Transverse colon (tissue), 4 donors: ENCODE measurements at regions not wholly inside any gene's neighbourhood (a gene's known extent, or its start where the extent isn't known, plus 50 kb on each side); places are given as distances from the start of the nearest gene placed in this dataset.

Experiments used
- CTCF ChIP-seq, 5 experiments: fragments of 200-600 bp in 3 of 5; fragments of 450-650 bp in 2 of 5; sonication (generic) in 3 of 5; IDR thresholded peaks; 1 replicate in 2 of 5; 2 replicates in 3 of 5; pipeline ENCODE4 v1.5.1; 2016 to 2017; ENCODE audit warnings: antibody characterized with exemption in 5 of 5, inconsistent platforms in 3 of 5, mild to moderate bottlenecking in 2 of 5, moderate library complexity in 1 of 5
- EP300 ChIP-seq: sonication (generic); formaldehyde crosslinking; IDR thresholded peaks from one replicate; pipeline ENCODE4 v1.6.1; 2017; ENCODE audit warnings: antibody characterized with exemption, low read depth
- POLR2A ChIP-seq: fragments of 450-650 bp; IDR thresholded peaks from one replicate; pipeline ENCODE4 v1.6.1; 2016; ENCODE audit warnings: antibody characterized with exemption, mild to moderate bottlenecking, moderate library complexity
- POLR2AphosphoS5 ChIP-seq, 3 donors: sonication (generic); formaldehyde crosslinking; IDR thresholded peaks; one replicate each; pipeline ENCODE4 v1.6.1; 2016; ENCODE audit warnings: antibody characterized with exemption in 3 of 3

- TF ChIP-seq CTCF (IDR thresholded peaks at IDR 0.05) (no peak), POLR2A (no peak), EP300 (no peak), POLR2AphosphoS5 (IDR thresholded peaks at IDR 0.05) (no peak)
Observed at GRCh38 chr15:89015412-89016097, 72.7 kb upstream of the ABHD2 start.
